Tibial artery (tissue), 4 donors: ENCODE measurements at regions not wholly inside any gene's neighbourhood (a gene's known extent, or its start where the extent isn't known, plus 50 kb on each side); places are given as distances from the start of the nearest gene placed in this dataset.

Experiments
- DNase-seq, 2 donors: peaks; one replicate each; pipeline ENCODE4 v3.0.0-alpha.2; 2019
- H3K27ac ChIP-seq, 2 donors: fragments of 200-600 bp; sonication (generic) in 1 of 2; 1 replicate in 1 of 2; 2 replicates in 1 of 2; pipeline ENCODE4 v1.5.1; 2018 to 2019; ENCODE audit warnings: mild to moderate bottlenecking in 1 of 2
- H3K27me3 ChIP-seq, 2 donors: fragments of 200-600 bp; sonication (generic) in 1 of 2; one replicate each; pipeline versions ENCODE4 v1.5.1 to v1.6.0; 2016 to 2019
- H3K36me3 ChIP-seq, 3 donors: fragments of 200-600 bp; sonication (generic) in 2 of 3; one replicate each; pipeline ENCODE4 v1.5.1; 2016 to 2019; ENCODE audit warnings: mild to moderate bottlenecking in 2 of 3
- H3K4me1 ChIP-seq, 4 donors: fragments of 200-600 bp; sonication (generic) in 2 of 4; 1 replicate in 3 of 4; 2 replicates in 1 of 4; pipeline ENCODE4 v1.5.1; 2016 to 2019
- H3K4me3 ChIP-seq, 2 donors: fragments of 200-600 bp; sonication (generic) in 1 of 2; 1 replicate in 1 of 2; 2 replicates in 1 of 2; pipeline ENCODE4 v1.5.1; 2018 to 2019; ENCODE audit warnings: mild to moderate bottlenecking in 2 of 2
- H3K9me3 ChIP-seq, 3 donors: fragments of 200-600 bp; sonication (generic) in 1 of 3; one replicate each; pipeline ENCODE4 v1.5.1; 2016 to 2019
- CTCF ChIP-seq, 2 experiments: fragments of 200-600 bp in 1 of 2; fragments of 450-650 bp in 1 of 2; IDR thresholded peaks; one replicate each; pipeline ENCODE4 v1.5.1; 2017 to 2019; ENCODE audit warnings: antibody characterized with exemption in 2 of 2, mild to moderate bottlenecking in 1 of 2, moderate library complexity in 1 of 2
- intact Hi-C: fragments of 100-400 bp; cut with DNase I; formaldehyde crosslinking; loops from one replicate; pipeline ENCODE4 v1.15.0; 2023; ENCODE audit warnings: low total_unique reads

DNA sequence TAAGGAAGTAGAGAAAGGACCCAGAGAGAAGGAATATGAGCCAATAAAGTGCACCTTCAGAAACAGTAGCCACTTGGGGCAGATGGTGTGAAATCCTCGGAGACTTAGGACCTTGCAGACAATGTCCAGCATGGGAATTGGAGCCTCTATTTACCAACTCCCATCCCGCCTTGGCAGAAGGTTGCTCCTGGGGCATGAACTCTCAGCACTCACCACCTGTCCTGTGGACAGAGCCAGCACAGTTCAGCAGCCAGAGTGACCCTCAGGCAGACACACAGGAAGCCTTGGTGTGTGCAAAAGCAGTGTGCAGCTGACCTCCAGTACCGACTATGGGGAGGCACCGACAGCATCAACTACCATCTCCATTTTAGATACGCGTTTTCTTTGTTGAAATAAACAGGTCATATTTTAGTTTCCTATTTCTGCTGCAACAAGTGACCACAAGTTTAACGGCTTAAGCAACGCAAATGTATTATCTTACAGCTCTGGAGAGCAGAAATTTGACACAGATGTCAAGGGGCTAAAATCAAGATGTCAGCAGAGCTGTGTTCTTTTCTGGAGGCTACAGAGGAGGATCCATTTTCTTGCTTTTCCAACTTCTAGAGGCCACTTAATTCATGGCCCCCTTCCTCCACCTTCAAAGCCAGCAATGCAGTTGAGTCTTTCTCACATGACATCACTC, 428.1 kb downstream of the MED13L start:
- no peaks in the 10 kb centered on the region for H3K27me3 ChIP-seq
- H3K9me3 ChIP-seq = peaks cover 0 to 4% (median 0%) of the 10 kb centered on the region in 3 donors
- H3K4me1 ChIP-seq = no peaks in the 10 kb centered on the region
- no peaks in the 10 kb centered on the region for H3K36me3 ChIP-seq
- DNase-seq = no peak
- intact Hi-C loops = no loop called here
- no peak overlapping the region for H3K4me3 ChIP-seq
- TF ChIP-seq CTCF (IDR thresholded peaks at IDR 0.05) = no peak
- no peak overlapping the region for H3K27ac ChIP-seq

DNA sequence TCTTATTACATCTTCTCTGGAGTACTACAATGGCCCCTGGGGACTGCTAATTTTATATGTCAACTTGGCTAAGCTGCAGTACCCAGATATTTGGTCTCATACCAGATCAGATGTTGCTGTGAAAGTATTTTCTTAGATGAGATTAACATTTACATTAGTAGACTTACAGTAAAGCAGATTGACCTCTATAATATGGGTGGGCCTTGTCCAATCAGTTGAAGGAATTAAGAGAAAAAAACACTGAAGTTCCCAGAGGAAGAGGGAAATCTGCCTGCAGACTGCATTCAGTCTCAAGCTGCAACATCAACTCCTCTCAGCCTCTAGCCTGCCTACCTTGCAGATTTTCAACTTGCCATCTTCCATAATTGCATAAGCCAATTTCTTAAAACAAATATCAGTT, 430.1 kb downstream of the MED13L start:
- H3K36me3 ChIP-seq = no peaks in the 10 kb centered on the region
- no peaks in the 10 kb centered on the region for H3K4me1 ChIP-seq
- intact Hi-C loops = no loop called here
- no peak for DNase-seq
- H3K27me3 ChIP-seq = no peaks in the 10 kb centered on the region
- TF ChIP-seq CTCF (IDR thresholded peaks at IDR 0.05) = no peak
- H3K27ac ChIP-seq = no peak overlapping the region
- H3K9me3 ChIP-seq = peaks cover 0 to 4% (median 0%) of the 10 kb centered on the region in 3 donors
- H3K4me3 ChIP-seq = no peak overlapping the region

DNA sequence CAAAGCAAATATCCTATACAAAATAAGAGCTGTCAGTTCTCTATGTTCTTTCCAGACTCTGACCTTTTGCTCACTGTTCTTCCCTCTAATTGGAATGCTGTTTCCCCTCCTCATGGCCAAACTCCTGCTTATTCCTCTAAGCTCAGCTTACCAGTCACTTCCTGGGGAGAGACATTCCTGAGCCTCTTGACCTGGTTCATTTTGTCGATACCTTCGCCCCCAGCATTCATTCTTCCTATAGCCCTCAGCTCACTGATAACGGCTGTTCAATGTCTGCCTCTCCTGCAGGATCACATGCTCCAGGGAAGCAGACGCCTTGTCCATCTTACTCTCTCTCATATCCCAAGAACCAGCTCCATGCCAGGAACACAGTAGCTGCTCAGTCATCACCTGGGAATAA, 431.0 kb downstream of the MED13L start:
- no peaks in the 10 kb centered on the region for H3K4me1 ChIP-seq
- no peaks in the 10 kb centered on the region for H3K36me3 ChIP-seq
- no peak for DNase-seq
- TF ChIP-seq CTCF (IDR thresholded peaks at IDR 0.05) = no peak
- H3K9me3 ChIP-seq = peaks cover 0 to 4% (median 0%) of the 10 kb centered on the region in 3 donors
- intact Hi-C loops = no loop called here
- no peak overlapping the region for H3K4me3 ChIP-seq
- H3K27ac ChIP-seq = no peak overlapping the region
- no peaks in the 10 kb centered on the region for H3K27me3 ChIP-seq

DNA sequence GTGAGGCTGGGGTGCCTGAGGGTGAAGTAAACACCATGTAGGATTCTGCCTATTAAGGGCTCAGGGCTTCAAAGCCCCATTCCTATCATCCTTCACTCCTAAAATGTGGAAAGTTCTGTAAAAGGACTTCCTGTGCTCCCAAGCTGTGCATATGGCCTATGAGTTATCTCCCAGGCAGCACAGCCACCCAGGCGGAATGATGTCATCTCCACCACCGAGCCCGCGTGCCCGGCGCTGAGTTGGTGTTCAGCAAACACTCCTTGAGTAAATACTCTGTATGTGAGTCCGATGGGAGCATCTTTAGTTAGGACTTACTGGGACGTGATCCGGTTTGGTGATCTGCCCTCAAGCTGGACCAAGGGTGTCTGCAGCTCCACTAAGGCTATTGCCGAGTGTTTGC, 437.3 kb downstream of the MED13L start:
- intact Hi-C loops = no loop called here
- Histone ChIP-seq H3K4me3 (no peak overlapping the region), H3K4me1 (no peaks in the 10 kb centered on the region), H3K27me3 (peaks cover 0 to 12% of the 10 kb centered on the region in 2 donors), H3K9me3 (no peaks in the 10 kb centered on the region), H3K27ac (no peak overlapping the region), H3K36me3 (no peaks in the 10 kb centered on the region)
- no peak for DNase-seq
- no peak for TF ChIP-seq CTCF (IDR thresholded peaks at IDR 0.05)

DNA sequence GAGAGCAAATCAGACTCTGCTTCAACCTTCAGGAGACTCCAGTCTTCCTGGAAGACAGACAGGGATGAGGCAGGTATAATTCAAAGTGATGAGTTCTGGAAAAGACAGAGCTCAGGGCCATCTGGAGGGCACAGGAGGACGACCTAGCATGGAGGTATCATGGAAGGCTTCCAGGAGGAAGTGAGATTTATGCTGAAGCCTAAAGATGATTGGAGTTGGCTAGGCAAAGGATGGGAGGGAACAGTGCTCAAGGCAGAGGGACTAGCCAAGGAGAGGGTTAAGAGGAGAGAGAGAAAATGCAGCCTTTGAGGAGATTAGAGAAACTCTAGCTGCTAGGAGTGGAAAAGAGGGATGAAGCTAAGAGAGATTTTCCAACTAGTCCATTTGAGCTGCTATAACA, 438.5 kb downstream of the MED13L start:
- no peaks in the 10 kb centered on the region for H3K36me3 ChIP-seq
- peaks cover 0 to 12% of the 10 kb centered on the region in 2 donors for H3K27me3 ChIP-seq
- intact Hi-C loops = no loop called here
- H3K4me3 ChIP-seq = no peak overlapping the region
- no peak for DNase-seq
- no peaks in the 10 kb centered on the region for H3K9me3 ChIP-seq
- TF ChIP-seq CTCF (IDR thresholded peaks at IDR 0.05) = no peak
- no peaks in the 10 kb centered on the region for H3K4me1 ChIP-seq
- no peak overlapping the region for H3K27ac ChIP-seq

DNA sequence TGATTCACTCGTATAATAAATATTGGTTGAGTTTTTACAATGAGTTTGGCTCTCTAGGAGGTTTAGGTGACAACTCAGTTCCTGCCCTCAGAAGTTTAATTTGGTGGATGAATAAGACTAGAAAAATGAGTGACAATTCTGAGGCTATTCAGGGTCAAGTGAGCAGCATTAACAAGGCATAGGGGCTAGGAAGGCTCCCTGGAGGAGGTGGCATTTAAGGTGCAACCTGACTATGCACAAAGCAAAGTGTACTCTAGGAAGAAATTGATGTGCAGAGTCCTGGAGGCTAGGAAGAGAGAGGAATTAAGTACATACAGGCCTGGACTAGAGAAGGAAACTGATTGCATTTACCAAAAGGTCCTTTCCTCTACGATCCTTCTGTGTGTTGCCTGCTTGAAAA, 440.3 kb downstream of the MED13L start:
- intact Hi-C loops = no loop called here
- Histone ChIP-seq H3K9me3 (no peaks in the 10 kb centered on the region), H3K4me1 (no peaks in the 10 kb centered on the region), H3K27me3 (peaks cover 0 to 16% of the 10 kb centered on the region in 2 donors), H3K4me3 (no peak overlapping the region), H3K36me3 (no peaks in the 10 kb centered on the region), H3K27ac (no peak overlapping the region)
- DNase-seq = no peak
- TF ChIP-seq CTCF (IDR thresholded peaks at IDR 0.05) = no peak
